Activated CD4-positive, alpha-beta T cell treated with anti-CD3 and anti-CD28 coated beads, Interleukin-2, amount 50 U/mL, for 16 hours (primary cell): ENCODE measurements at regions not wholly inside any gene's neighbourhood (a gene's known extent, or its start where the extent isn't known, plus 50 kb on each side); places are given as distances from the start of the nearest gene placed in this dataset.
A peak's percentile ranks its signal among the peaks of the same experiment; 100 is the strongest.

ENCODE experiments used
- DNase-seq: peaks from one replicate; pipeline ENCODE4 v3.0.0-alpha.2; 2020

DNA sequence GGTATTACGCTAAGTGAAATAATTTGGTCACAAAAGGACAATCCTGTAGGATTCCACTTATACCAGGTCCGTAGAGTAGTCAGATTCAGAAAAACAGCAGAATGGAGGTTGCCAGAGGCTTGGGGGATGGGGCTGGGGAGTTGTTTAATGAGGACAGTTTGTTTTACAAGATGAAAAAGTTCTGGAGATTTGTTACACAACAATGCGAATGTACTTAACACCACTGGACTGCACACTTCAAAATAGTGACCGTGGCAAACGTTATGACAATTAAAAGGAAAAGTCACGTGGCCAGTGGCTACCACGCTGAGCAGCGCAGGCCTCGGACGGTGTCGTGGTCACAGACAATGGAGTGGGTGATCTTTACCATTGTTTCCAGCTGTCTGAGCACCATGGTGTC is 338.1 kb downstream of the SEC14L1 start:
- no peak for DNase-seq

DNA sequence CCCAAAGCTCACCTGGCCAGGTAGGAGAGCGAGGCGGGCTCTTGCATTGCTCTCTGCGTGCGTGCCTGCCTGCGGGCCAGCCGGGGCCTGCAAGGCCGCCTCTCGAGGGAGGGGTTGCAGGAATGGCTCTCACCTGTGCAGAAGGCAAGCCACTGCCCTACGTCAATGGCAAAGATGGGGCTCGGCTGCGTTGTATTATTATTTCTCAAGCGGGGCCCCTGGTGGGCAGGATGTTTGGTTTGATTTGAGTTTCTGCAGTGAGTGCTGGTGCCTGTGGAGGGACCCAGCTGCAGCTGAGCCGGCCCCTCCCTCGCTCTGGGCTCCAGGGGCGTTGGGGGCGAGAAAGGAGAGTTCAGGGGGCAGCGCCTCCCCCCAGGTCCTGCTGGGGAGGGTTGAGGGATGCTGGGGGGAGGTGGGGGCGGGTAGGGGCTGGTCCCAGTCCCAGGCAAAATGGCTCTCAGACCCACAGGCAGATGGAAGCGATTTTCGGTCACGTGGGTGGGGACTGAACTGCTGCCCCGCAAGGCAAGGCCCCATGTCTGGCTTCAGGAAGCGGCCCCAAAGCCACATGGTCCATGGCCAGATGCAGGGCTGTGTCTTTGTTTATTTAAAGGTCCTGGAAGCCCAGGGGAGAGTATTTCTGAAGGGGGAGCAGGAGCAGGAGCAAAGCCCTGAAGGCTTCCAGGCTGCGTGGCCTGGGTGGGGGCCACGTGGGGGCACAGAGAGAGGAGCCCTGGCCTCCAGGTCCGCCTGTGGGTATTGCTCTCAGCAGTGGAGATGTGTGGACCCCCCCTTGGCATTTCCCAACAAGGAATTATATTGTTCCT is 338.8 kb downstream of the SEC14L1 start:
- DNase-seq, result no peak

DNA sequence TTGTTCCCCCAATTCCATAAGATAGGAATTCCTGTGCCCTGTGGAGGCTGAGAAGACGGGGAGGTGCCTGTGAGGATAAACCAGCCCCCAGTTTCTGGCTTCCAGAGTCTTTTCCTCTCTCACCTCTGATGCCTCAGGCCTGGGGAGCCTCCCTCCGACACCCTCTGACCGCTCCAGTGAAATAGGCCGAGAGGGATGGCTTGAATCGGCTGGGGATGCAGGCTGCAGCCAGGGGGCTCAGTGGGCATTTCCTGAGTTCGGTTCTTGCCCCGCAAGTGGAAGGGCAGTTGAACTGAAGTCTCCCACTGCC is 339.4 kb downstream of the SEC14L1 start:
- DNase-seq, result no peak

DNA sequence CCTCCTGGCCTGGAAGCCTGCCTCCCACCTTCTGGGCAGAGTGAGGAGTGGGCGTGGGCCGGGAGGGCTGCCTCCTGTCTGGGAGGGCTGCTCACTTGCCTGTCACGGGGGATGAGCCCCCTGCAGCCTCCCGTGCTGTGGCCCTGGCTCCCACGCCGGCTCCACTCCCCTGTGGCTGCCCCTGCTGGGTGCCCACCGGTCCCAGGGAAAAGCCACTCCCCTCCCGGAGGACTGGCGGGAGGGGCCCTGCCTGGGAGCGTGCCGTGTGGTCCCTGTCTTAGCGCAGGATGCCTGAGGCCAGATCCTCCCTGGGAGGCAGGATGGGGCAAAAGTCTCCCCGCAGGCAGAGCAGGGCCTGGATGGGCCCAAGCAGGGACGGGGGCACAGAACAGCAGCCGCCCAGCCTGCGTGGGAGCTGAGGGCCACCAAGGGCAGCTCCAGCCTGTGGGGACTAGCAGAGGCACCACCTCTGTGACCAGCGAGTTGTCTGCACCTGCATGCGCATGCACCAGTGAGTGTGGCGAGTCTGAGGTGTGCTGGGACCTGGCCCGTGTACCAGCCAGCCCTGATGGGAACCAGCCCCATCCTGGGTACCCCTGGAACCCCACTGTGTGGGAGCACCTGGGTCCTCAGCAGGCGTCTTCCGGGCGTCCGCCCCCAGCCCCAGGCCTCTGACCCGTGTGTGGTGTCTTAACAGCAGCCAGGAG is 339.9 kb downstream of the SEC14L1 start:
- no peak for DNase-seq

DNA sequence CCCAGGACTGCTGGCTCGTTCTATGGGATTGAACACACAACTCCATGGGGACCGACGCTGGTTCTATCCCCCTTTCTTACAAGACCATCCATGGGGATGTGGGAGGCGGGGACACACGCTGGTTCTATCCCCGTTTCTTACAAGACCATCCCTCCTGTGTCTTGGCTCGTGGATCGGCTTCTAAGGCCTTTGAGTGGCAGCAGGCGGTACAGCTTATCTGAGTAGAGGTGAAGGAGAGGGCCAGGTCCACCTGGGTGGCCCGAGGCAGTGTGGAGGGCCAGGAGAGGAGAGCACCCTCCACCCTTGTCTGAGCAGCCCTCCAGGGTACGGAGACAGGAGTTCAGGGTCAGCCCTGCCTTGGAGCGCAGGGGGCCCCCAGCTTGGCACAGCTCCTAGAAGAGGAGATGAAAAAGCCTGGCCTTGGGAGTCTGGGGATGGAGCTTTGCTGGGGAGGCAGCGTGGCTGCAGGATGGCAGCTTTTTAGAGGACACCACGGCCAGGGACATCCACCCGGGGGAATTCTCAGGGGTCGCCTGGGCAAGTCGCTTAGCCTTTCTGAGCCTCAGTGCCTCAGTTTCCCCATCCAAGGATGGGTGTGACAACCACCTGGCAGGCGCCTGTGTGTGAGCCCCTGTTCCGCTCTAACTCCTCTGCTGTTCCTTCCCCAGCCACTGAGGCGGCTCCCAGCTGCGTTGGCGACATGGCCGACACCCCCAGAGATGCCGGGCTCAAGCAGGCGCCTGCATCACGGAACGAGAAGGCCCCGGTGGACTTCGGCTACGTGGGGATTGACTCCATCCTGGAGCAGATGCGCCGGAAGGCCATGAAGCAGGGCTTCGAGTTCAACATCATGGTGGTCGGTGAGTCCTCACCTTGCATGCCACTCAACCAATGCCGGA is 341.0 kb downstream of the SEC14L1 start:
- no peak for DNase-seq

DNA sequence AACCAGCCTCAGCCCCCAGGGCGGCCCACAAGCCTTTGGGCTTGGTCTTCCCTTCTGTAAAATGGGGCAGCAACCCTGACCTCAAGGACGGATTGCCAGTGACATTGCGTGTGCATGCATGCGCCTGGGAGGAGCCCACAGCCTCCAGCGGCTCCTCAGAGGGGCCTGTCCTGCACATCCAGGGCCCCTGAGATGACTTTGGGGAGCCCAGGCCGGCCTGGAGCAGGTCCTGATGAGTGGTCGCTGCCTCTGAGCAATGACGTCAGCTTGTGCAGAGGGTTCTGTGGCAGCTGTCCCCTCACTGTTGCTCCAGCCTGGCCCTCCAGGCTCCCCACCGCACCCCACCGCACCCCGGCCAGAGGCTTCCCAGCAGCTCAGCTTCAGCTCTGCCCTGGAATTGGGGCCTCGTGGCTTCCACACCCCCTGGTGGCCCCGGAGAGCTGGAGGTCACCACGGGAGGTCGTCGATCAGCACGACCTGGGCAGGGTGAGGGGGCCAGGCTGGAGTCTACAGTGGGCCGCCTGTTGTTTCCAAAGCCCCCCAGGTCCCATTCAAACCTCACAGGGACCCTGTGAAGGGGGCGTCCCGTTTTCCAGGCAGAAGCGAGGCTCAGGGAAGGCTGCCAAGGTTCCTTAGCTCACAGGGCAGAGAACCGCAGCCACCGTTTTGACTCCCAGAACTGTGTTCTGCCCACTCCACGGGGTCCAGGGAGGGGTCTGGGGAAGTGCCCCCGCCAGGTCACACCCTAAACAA is 341.8 kb downstream of the SEC14L1 start:
- no peak for DNase-seq

DNA sequence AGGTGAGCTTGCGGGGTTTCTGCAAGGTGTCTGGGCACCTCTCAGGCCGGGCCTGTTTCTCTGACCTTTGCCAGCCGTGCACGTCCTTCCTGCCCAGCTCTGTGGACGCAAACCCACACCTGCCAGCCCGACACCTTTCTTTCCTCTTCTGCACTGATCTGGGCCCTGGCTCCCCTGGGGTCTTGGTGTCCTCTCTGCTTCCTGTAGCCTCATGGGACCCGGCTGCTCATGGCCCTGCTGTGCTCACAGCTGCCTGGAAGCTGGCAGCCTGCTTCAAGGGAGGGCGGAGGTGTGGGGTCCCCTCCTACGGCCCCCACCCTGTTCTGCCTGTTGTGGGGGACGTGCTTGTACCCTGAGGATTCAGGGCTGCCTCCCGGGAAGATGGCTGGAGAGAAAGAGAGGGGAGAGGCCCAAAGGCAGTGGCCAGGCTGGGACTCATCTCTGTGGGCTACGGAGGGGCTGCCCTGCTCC is 342.4 kb downstream of the SEC14L1 start:
- DNase-seq, result no peak

DNA sequence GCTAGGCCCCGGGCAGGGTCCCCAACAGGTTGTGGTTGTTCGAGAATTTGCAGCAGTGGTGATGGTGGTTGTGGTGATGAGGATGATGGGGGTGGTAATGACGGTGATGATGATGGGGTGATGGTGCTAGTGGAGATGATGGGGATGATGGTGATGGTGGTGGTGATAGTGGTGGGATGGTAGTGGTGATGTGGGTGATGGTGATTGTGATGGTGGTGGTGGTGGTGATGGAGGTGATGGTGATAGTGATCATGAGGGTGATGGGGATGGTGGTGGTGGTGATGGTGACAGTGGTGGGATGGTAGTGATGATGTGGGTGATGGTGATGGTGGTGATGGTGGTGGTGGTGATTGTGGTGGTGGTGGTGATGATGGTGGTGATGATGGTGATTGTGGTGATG is 343.3 kb downstream of the SEC14L1 start:
- no peak for DNase-seq

DNA sequence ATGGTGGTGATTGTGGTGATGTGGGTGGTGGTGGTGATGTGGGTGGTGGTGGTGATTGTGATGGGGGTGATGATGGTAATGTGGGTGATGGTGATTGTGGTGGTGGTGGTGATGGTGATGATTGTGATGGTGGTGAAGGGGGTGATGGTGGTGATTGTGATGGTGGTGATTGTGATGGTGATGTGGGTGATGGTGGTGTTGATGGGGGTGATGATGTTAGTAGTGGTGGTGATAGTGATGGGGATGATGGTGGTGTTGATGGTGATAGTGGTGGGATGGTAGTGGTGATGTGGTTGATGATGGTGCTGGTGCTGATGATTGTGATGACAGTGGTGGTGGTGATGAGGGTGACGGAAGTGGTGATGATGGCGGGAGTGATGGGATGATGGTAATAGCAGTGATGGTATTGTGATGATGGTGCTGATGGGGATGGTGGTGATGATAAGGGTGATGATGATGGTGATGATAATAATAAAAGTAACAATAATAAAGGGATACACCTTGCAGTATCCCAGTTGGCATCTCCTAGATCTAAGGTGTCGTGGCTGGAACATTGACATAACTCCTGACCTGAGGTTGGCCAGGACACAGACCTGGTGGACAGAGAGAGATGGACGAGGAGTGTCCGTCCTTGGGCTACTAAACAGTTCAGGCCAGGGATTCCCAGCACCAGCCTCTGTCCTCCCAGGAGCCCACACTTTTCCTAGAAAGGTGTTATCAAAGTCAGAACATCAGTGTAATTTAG is 344.5 kb downstream of the SEC14L1 start:
- no peak for DNase-seq

DNA sequence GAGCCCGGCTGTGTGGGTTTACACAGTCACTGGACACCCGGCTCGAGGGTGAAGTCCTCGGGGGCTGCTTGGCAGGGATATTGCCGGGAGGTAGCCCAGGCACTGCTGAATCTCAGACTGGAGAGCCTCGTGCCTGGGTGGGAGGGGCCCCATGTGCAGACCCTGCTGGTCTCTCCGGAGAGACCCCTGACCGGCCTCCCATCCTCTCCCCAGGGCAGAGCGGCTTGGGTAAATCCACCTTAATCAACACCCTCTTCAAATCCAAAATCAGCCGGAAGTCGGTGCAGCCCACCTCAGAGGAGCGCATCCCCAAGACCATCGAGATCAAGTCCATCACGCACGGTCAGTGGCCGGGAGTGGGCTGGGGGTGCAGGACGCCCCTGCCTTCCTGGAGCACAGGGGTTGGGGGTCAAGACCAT is 346.5 kb downstream of the SEC14L1 start:
- no peak for DNase-seq

DNA sequence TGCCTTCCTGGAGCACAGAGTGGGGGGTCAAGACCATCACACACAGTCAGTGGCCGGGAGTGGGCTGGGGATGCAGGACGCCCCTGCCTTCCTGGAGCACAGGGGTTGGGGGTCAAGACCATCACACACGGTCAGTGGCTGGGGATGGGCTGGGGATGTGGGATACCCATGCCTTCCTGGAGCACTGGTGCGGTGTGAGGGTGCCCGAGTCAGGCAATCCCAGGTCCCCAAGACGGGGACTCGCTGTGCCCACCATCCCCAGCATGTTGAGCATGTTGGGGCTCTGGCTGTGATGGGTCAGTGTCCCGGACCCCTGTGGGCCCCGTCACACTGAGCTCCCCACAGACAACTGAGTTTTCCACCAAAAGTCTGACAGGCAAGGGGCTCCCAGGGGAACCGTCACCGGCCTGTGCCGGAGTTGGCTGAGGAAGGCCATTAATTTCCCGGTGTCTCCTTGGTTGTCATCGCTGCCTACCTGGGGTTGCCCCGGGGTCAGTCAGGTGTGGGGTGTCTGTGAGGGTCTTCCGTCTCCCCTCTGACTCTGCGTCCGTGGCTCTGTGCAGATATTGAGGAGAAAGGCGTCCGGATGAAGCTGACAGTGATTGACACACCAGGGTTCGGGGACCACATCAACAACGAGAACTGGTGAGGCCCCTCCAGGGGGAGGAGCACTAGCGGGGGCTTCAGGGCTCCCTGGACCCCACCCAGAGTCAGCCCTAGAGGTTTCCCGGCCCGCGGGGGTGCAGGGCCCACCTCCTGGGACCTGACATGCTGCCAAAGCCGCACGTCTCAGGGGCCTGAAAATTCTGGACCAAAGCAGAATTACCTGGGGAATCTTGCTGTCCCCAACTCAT is 347.1 kb downstream of the SEC14L1 start:
- DNase-seq, result no peak

DNA sequence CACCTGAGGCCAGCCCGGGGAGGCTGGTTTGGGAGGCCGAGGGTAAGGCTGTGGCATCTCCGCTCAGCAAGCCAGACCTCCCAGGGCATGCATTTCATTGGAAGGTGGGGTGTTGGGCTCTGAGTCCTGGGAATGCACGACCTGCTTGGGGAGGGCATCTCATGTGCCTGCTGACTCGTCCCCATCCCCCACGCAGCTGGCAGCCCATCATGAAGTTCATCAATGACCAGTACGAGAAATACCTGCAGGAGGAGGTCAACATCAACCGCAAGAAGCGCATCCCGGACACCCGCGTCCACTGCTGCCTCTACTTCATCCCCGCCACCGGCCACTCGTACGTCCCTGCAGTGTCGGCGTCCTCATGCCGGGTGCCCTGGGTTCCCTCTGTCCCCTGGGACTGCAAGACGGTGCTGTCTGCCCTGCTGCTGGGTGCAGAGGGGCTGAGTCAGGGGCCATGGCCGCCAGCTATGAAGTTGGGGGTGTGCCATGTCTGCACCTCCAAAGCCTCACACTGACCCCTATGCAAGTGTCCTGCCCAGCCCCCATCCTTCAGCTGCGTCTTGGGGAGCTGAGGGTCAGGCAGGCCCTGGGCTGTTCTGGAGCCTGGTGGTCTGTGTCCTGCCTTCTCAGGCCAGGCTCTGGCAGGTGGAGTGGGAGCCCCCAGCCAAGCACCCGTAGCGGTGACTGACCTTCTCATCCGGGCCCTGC is 347.9 kb downstream of the SEC14L1 start:
- DNase-seq, result no peak

DNA sequence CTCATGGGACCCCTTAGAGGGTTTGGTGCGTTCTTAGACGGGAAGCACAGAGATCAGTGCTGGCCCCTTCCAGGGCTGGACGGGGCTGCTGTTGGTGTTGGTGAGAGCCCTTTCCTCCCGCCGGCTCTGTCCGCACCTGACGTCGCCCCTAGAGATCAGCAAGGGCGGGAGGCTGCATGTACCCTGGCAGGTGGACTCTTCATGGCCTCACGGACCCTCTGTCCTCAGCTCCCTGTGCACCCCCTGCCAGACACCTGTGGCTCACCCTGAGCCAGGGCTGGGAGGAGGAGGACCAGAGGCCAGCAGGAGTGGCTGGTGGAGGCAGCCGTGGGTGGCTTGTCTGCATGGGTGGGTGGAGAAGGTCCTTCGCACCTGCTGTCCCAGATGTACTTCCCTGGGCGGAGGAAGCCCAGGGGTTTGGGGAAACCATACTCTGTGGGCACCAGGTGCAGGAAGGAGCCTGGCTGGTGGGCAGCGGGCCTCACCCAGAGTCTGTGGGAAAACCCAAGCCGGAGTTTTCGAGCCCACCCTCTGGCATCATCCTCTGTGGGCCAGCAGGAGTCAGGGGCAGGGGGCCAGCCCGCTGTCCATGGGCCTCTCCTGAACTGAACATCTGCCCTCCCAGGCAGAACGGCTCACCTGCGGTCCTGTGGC is 348.6 kb downstream of the SEC14L1 start:
- DNase-seq, result no peak

DNA sequence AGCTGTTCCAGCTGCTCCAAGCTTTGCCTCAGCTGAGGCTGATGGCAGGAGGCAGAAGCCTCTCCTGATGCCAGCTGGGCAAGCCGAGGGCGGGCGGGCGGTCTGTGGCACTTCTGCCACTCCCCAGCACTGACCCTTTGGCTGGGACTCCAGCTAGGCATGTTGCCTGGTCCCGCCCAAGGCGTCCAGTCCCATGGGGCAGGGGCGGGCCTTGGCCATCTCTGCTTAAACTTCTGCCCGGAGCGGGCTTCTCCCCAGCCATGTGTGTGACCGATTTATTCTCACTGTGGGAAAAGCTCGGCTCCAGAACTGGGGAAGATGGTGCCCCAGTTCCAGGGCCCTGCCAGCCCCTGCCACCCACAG is 349.1 kb downstream of the SEC14L1 start:
- DNase-seq, result no peak

DNA sequence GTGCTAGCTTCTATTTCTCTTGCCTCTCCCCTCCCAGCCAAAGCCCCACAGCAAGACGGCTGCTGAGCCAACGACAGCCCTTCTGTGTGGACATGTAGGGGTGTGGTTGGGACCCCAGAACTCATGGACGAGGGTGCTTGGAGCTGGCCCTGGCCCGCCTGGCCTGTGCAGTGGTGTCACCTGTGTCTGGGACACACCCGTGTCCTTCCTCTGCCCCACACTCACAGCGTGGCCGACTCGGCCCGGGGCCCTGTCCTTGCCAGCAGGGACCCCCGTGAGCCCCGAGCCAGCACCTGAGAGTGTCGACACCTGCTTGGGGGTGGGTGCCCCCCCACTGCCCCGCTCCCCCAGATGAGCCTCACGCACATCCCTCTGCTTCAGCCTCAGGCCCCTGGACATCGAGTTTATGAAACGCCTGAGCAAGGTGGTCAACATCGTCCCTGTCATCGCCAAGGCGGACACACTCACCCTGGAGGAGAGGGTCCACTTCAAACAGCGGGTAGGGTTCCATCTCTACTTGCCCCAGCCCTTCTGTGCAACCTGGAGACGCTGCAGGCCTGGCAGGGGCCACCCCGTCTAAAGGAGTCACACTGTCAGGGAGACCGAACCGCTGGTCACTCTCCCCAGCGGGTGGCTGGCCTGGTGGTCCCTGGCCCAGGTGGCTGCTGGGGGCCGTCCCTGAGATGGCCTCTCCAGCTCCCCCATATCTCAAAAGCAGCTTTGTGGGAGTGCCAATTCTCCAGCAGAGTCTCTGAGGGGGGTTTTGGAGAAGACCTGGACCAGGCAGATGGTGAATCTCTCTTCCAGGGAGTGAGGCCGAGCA is 349.8 kb downstream of the SEC14L1 start:
- no peak for DNase-seq

DNA sequence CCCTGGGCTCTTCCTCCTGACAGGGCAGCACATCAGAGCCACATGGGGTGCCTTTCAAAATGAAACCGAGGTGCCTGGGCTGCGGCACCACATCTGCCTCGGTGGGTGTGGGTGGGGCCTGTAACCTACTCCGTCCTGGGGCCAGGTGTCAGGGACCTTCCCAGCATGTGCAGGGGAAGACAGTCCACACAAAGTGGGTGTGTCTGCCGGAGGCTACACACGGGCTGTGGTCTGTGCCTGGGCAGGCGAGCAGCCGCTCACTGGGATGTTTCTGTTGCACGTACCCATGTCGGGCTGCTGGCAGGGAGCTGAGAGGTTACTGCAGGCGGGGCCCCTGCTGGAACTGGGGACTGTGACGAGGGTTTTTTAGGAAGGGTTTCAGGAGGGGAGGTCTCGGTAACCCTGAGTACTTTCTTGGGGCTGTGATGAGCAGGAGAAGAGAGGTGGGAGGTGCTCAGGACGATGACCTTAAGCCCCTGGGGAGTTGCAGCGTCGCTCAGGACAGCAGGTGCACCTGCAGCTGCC is 351.2 kb downstream of the SEC14L1 start:
- peak; percentile 31 for DNase-seq

DNA sequence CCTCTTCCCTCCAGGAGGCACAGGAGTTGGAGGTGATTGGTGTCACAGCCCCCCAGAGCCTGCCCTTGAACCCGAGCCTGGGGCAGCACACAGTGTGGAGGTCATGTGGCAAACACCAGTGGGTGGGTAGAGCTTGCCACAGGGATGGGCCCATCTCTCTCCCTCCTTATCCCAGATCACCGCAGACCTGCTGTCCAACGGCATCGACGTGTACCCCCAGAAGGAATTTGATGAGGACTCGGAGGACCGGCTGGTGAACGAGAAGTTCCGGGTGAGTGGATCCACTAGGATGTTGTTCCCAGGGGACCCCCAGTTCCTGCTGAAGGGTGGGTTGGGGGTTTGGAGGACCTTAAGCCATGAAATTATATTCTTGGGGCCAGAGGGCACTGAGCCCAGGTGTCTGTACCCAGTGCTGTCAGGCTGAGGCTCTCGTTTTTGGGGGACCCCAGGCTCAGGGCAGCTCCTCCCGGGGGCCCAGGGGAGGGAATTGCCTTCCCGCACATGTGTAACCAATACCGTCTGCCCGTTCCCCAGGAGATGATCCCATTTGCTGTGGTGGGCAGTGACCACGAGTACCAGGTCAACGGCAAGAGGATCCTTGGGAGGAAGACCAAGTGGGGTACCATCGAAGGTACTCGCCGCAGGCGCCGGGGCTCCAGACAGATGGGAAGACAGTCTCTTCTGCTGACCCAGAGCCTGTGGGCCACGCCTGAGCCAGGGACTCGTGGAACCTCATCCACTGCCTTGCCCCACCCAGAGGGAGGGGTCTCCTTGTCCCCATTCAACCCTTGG is 351.9 kb downstream of the SEC14L1 start:
- no peak for DNase-seq
